ENCODE measurements at regions not wholly inside any gene's neighbourhood (a gene's known extent, or its start where the extent isn't known, plus 50 kb on each side); places are given as distances from the start of the nearest gene placed in this dataset.
"Not testable (repeated sequence)": the region's sequence is repeated elsewhere in the genome, so short reads cannot be mapped to it uniquely, and the experiment has no call there.

- no peak for DNase-seq
These were observed 250.5 kb upstream of the C16orf82 start for GRCh38 chr16:26816266-26816665.

DNA sequence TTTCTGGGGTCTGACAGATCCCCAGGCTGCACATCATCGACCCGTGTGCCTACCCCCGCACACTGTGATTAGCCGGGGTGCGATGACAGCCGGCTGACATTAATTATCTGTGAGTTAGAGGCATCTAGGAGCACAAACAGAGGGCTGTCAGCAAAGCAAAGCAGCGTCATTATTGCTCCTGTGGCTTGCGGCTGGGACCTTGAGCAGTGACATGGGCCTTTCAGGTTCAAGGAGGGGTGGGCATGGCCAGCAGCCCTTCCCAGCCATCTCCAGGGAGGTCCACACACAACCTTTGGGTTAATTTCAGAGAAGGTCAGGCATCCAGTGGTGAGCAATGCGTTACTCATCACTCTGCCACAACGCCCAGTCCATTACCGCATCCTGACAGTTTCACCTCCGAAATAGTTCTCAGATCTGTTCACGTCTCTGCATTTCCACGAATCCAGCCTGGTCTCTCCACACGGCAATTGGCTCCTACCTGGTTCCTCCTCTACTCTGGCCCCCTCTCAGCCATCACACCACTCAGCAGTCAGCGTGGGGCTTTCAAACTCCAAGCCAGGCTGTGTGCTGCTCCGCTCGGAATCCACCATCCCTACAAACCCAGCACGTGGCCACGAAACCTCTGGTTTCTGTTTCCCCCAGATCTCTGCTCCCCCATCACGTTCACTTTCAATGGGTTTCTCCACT, 249.7 kb upstream of the C16orf82 start:
- no peak for DNase-seq

- DNase-seq = no peak
These were observed 248.3 kb upstream of the C16orf82 start for GRCh38 chr16:26818393-26818792.

DNA sequence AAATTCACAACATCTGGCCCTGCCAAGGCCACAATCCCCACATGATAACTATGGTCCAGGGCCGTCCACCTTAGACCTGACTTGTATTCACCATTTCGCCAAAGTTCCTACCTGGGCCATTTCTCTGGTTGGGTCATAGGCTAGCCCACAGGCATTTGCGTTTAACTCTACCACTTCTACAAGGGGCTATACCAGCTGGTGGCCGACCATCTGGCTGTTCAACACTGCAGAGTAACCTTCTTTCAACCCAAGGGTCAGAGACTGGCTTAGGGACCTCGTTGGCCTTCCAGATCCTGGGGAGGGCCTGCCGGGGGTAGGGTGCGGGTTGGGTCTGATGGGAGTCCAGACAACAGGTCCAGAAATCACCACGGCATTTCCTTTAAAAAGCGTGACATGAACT, 242.3 kb upstream of the C16orf82 start:
- DNase-seq = no peak

GRCh38 chr16:26826500-26826899, 240.2 kb upstream of the C16orf82 start:
- DNase-seq = no peak

- no peak for DNase-seq
These were observed 239.3 kb upstream of the C16orf82 start for GRCh38 chr16:26827386-26827785.

DNA sequence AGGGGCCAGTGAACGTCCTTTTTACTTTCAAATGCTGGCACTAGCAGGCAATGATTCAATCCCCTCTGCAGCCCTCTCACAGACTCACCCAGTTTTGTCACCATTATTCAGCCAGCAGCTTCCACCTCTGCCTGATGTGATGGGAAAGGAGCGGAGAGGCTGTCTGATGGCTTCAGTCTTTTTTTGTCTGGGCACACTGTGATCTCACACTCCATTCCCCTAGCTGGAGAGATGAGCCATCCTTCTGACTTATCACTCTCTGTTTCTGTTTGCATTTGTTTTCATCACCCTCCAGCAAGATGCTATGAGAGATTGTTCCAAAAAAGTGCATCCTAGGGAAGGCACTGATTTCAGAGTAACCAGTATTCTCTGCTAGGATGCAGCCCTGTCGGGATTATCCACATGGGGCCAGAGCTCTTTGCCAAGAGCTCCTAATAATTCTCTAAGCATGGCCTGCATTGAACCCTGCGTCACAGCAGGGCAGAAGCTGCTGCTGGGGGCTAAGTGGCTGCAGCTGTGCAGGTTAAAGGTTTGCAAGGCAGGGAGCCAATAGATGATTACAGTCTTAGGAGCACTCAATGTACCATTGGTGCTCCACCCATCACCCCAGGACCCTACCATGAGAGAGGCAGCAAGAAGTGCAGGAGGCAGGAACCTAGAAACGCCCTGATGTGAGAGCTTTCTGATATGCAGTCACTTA, 236.1 kb upstream of the C16orf82 start:
- peak; percentile 26 for DNase-seq

GRCh38 chr16:26836114-26836513, 230.6 kb upstream of the C16orf82 start:
- DNase-seq = not testable (repeated sequence)

DNA sequence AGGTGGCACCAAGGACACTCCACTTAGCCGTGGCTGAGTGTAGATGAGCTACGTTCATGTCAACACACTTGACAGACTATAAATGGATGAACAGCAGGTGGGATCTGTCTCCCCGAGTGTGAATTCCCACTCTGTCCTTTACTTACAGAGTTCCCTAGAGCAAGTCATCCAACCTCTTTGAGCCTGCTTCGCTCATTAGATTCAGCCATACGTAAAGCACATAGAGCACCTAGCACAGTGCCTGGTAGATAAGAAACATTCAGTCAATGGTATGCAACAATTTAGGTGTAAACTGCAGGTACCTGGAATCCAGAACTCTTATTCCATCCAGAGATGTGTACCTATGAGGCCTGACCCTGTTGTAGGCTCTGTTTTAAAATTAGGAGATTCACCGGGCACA, 227.8 kb upstream of the C16orf82 start:
- no peak for DNase-seq

GRCh38 chr16:26840691-26841090, 226.0 kb upstream of the C16orf82 start:
- DNase-seq = no peak

GRCh38 chr16:26856271-26856670, 210.5 kb upstream of the C16orf82 start:
- no peak for DNase-seq

- no peak for DNase-seq
These were observed 209.9 kb upstream of the C16orf82 start for GRCh38 chr16:26856791-26857190.

DNA sequence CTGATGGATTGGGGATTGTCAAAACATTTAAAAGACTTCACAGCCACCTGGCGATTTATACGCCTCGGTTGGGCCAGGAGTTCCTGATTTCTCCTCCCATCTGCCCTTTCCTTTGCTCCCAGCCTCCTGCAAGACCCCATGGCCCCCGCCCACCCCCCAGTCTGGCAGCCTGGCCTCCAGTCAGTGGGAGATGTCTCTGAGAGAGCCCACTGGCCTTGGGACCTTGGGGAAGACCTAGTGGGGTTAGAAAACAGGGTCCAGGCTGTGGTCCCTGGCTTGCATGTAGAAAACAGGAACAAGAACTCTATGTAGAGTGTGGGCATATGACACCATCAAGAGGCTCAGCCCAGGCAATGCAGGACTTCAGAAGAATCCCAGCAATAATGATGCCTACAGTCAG, 209.4 kb upstream of the C16orf82 start:
- no peak for DNase-seq

GRCh38 chr16:26860506-26860905, 206.2 kb upstream of the C16orf82 start:
- no peak for DNase-seq

GRCh38 chr16:26863931-26864330, 202.8 kb upstream of the C16orf82 start:
- DNase-seq = peak; percentile 75

GRCh38 chr16:26874318-26874717, 192.4 kb upstream of the C16orf82 start:
- DNase-seq = not testable (repeated sequence)

GRCh38 chr16:26877421-26877820, 189.3 kb upstream of the C16orf82 start:
- DNase-seq = no peak

DNA sequence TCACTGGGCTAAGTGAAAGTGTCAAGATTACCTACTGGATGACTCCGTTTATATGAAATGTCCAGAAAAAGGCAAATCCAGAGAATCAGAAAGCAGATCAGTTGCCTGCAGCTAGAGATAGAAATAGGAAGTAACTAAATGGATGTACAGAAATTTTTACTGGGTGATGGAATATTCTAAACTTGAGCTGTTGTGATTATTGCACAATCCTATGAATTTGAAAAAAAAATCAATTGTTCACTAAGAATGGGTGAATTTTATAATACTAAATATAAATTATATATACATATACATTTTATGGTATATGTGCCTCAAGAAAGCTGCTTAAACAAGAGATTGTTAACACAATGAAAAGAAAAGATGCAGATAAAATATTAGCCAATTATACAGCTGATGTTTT, 181.1 kb upstream of the C16orf82 start:
- no peak for DNase-seq

GRCh38 chr16:26889740-26890139, 177.0 kb upstream of the C16orf82 start:
- no peak for DNase-seq

DNA sequence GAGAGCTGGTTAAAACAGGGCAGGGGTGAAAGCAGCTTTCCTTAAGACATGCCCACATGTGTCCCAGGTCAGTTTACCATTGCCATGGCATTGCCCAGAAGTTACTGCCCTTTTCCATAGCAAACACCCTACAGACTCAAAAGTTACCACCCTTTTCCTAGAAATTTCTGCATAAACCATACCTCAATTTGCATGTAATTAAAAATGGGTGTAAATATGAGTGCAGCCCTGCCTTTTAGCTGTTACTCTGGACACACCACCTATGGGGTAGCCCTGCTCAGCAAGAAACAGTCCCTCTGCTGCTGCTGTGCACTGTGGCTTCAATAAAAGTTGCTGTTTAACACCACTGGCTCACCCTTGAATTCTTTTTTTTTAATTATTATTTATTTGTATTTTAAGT, 168.5 kb upstream of the C16orf82 start:
- no peak for DNase-seq

DNA sequence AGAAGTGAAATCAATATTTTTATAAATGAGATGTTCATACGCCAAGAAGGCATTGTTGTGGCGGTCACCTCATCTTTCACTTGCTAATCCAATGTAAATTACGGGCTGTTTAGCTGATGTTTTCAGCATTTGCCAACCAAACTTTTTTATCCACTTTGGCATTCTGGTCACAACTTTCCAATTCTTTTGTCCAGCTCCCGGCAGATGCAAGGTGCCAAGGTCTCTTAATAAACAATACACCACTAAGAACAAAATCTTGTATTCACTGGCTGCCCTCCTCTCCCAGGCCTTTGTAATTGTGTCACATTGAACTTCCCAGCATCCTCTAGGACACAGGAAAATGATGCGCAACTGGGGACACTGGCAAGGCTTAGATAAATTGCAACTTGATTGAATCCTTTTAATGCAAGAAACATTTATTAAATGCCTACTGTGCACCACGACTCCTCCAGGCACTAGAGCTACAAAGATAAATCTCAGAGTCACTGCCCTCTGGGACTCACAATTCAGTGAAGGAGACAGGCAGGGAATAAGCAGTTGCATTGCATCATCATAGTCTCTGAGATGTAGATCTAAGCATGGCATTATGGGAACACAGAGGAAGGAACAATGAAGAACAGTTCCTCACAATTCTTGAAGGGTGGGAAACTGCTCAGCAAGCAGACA, 165.4 kb upstream of the C16orf82 start:
- no peak for DNase-seq

- no peak for DNase-seq
These were observed 164.7 kb upstream of the C16orf82 start for GRCh38 chr16:26901983-26902382.

DNA sequence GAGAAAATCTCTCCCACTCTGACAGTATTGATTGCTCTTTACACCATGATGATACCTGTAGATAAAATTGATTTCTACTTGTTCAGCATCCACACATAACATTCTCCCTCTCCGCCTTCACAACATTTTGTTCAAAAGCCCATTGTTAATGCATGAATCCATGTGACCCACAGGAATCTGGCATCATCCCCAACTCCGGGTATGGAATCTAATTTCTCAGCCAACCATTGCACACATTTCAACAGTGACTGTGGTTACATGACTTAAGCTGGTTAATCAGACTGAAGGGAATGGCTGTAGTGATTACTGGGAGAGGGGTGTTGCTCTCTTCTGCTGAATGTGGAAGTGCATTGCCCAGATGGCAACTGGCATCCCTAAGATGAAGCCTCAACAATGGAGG, 161.4 kb upstream of the C16orf82 start:
- no peak for DNase-seq

DNA sequence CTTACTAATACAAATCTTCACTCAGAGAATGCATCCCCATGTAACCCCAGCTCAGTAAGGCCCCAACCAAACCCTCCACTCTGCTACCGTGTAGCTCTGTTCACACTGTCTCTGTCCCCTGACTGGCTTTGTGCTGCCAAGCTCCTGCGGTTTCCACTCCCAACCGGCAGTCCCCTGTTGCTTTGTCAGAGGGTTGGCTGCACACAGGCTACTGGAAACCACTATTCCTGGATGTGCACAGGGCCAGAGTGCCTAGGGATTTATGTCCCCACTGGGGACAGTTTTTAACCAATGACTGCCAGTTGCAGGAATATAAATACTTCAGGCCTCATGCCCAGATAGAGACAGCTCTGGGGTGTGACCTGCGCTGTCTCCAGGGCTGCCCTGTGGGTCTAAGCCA, 157.1 kb upstream of the C16orf82 start:
- DNase-seq = no peak
